HepG2 (cell line): ENCODE measurements at regions not wholly inside any gene's neighbourhood (a gene's known extent, or its start where the extent isn't known, plus 50 kb on each side); places are given as distances from the start of the nearest gene placed in this dataset.

ENCODE experiments used
- ATAC-seq: fragments of 200-7000 bp; cut with Tn5 transposase; 3 replicates; pipeline ENCODE4 v1.9.1; 2020; ENCODE audit warnings: mild to moderate bottlenecking, moderate library complexity
- BruUV-seq: library from RNA; stranded (reverse); fragments of 400-500 nt; replicated peaks from 2 replicates; lab custom pipeline; 2021; lab: Mats Ljungman, UMichigan
- CTCF ChIA-PET: fragments of 300-600 bp; formaldehyde crosslinking; extraction: SDS; loops from one replicate; lab custom pipeline; 2021; ENCODE audit warnings: low total read pairs, inconsistent platforms, low intra/inter-chr PET ratio; lab: Yijun Ruan, JAX
- POLR2A ChIA-PET: fragments of 350-600 bp; sonication (Branson Sonifier 250); formaldehyde crosslinking; loops from one replicate; lab custom pipeline; 2020; ENCODE audit warnings: antibody characterized with exemption, inconsistent platforms; lab: Yijun Ruan, JAX
- DNase-seq: peaks from one replicate; pipeline ENCODE4 v3.0.0-alpha.2; 2015; ENCODE audit warnings: low spot score
- FAIRE-seq: peaks from 3 replicates; lab custom pipeline; 2011; peaks lifted over from hg19 to GRCh38; lab: Jason Lieb, UNC
- H2AFZ ChIP-seq: one replicate; pipeline ENCODE4 v1.6.1; 2011; ENCODE audit warnings: low read length, inconsistent platforms
- H3K27ac ChIP-seq: fragments of 300-600 bp; 3 replicates; pipeline ENCODE4 v1.8.0; 2011; ENCODE audit warnings: mixed run types, mild to moderate bottlenecking, mixed read lengths, low read length, inconsistent platforms; ENCODE audit not compliant: insufficient read depth; ENCODE audit errors: extremely low read length
- H3K27me3 ChIP-seq, 2 experiments: fragments of 200-600 bp in 1 of 2; 2 replicates in 1 of 2; 3 replicates in 1 of 2; pipeline versions ENCODE4 v1.6.0 to v1.8.0; 2011; ENCODE audit warnings: low read length in 2 of 2, mild to moderate bottlenecking in 2 of 2, moderate library complexity in 2 of 2, inconsistent platforms in 1 of 2; ENCODE audit not compliant: insufficient read depth in 2 of 2, control insufficient read depth in 1 of 2
- H3K36me3 ChIP-seq, 2 experiments: fragments of 200-600 bp in 1 of 2; replicated peaks in 1 of 2; 2 replicates in 1 of 2; 3 replicates in 1 of 2; pipeline versions ENCODE4 v1.5.1 to v1.8.0; 2011; ENCODE audit warnings: low read length in 2 of 2, inconsistent platforms in 1 of 2; ENCODE audit not compliant: insufficient read depth in 2 of 2, control insufficient read depth in 1 of 2
- H3K4me1 ChIP-seq: 2 replicates; pipeline ENCODE4 v1.5.1; 2012; ENCODE audit warnings: low read length, inconsistent platforms; ENCODE audit not compliant: insufficient read depth
- H3K4me2 ChIP-seq: 2 replicates; pipeline ENCODE4 v1.6.0; 2011; ENCODE audit warnings: low read depth, low read length, inconsistent platforms
- H3K4me3 ChIP-seq, 3 experiments: fragments of 200-600 bp in 1 of 3; sonication (generic), shearing (Covaris generic) in 1 of 3; replicated peaks in 1 of 3; 2 replicates each; pipeline ENCODE4 v1.5.1; 2011 to 2016; ENCODE audit warnings: low read length in 3 of 3, inconsistent platforms in 2 of 3, low read depth in 2 of 3, mild to moderate bottlenecking in 2 of 3, control low read depth in 1 of 3, mixed read lengths in 1 of 3; ENCODE audit not compliant: insufficient read depth in 1 of 3
- H3K79me2 ChIP-seq: one replicate; pipeline ENCODE4 v1.6.1; 2011; ENCODE audit warnings: low read length, inconsistent platforms; ENCODE audit not compliant: insufficient read depth
- H3K9ac ChIP-seq: 2 replicates; pipeline ENCODE4 v1.6.0; 2011; ENCODE audit warnings: mild to moderate bottlenecking, low read depth, low read length, inconsistent platforms; ENCODE audit not compliant: insufficient read depth
- H3K9me3 ChIP-seq: 2 replicates; pipeline ENCODE4 v1.5.1; 2012; ENCODE audit warnings: mild to moderate bottlenecking, low read length
- H4K20me1 ChIP-seq: 2 replicates; pipeline ENCODE4 v1.6.0; 2011; ENCODE audit warnings: inconsistent platforms, mild to moderate bottlenecking, low read length, moderate library complexity; ENCODE audit not compliant: insufficient read depth
- AHR ChIP-seq: IDR thresholded peaks from 2 replicates; pipeline ENCODE4 v1.6.1; 2018; ENCODE audit warnings: missing genetic modification reagents, missing compliant biosample characterization
- KLF9 ChIP-seq: IDR thresholded peaks from 2 replicates; pipeline ENCODE4 v1.6.1; 2016; ENCODE audit warnings: low read depth
- MTF1 ChIP-seq: sonication (generic); formaldehyde crosslinking; IDR thresholded peaks from 2 replicates; pipeline ENCODE4 v1.5.0; 2020; ENCODE audit warnings: missing genetic modification reagents
- NCOR1 ChIP-seq: fragments of 200-600 bp; sonication (generic); IDR thresholded peaks from 2 replicates; pipeline ENCODE4 v1.7.0; 2017; ENCODE audit warnings: antibody characterized with exemption, low read length, borderline replicate concordance
- POLR2AphosphoS5 ChIP-seq: IDR thresholded peaks from 2 replicates; pipeline ENCODE4 v1.6.1; 2012; ENCODE audit warnings: low read depth, low read length
- RAD21 ChIP-seq: fragments of 450-650 bp; formaldehyde crosslinking; IDR thresholded peaks from 2 replicates; pipeline ENCODE4 v1.5.0; 2020; ENCODE audit warnings: mild to moderate bottlenecking
- SAP130 ChIP-seq: IDR thresholded peaks from 2 replicates; pipeline ENCODE4 v1.6.1; 2016; ENCODE audit warnings: low read depth
- ZNF143 ChIP-seq: sonication (generic); formaldehyde crosslinking; IDR thresholded peaks from 2 replicates; pipeline ENCODE4 v1.4.0; 2020; ENCODE audit warnings: missing genetic modification reagents
- ZNF180 ChIP-seq: sonication (generic); formaldehyde crosslinking; IDR thresholded peaks from 2 replicates; pipeline ENCODE4 v1.4.0; 2020; ENCODE audit warnings: low read depth, missing genetic modification reagents, borderline replicate concordance
- ZNF530 ChIP-seq: sonication (generic); formaldehyde crosslinking; IDR thresholded peaks from 2 replicates; pipeline ENCODE4 v1.5.0; 2020; ENCODE audit warnings: low read depth, mild to moderate bottlenecking, missing genetic modification reagents
- ZNF552 ChIP-seq: sonication (generic); formaldehyde crosslinking; IDR thresholded peaks from 2 replicates; pipeline ENCODE4 v1.9.0; 2022; ENCODE audit warnings: missing genetic modification reagents, mild to moderate bottlenecking, borderline replicate concordance
- WGBS: methylation state at CpG from one replicate; pipeline ENCODE4 v1.1.6; 2017; ENCODE audit warnings: low lambda C conversion rate; 5-methylcytosine and 5-hydroxymethylcytosine counted together
- in situ Hi-C: cut with HindIII; loops from 2 replicates; pipeline ENCODE4 v1.10.0; 2017; ENCODE audit warnings: low pct_unique_long_range_greater_than_20kb; ENCODE audit not compliant: extremely low pct_ligation_motif_present
- intact Hi-C: fragments of 100-400 bp; cut with micrococcal nuclease; formaldehyde crosslinking; loops from one replicate; pipeline ENCODE4 v1.10.0; 2022; ENCODE audit not compliant: unreplicated experiment
- TF ChIP-seq, protein P1 (sequence below): sonication (generic); formaldehyde crosslinking; IDR thresholded peaks from 2 replicates; pipeline ENCODE4 v1.4.0; 2020; ENCODE audit warnings: missing genetic modification reagents
- TF ChIP-seq, protein P2 (sequence below): sonication (generic); formaldehyde crosslinking; IDR thresholded peaks from 2 replicates; pipeline ENCODE4 v1.5.1; 2020; ENCODE audit warnings: missing genetic modification reagents, mild to moderate bottlenecking, borderline replicate concordance
- TF ChIP-seq, protein P3 (sequence below): IDR thresholded peaks from 2 replicates; pipeline ENCODE4 v1.6.1; 2016
- TF ChIP-seq, protein P4 (sequence below): sonication (generic); formaldehyde crosslinking; IDR thresholded peaks from 2 replicates; pipeline ENCODE4 v1.8.1; 2023; ENCODE audit warnings: mild to moderate bottlenecking, moderate library complexity, missing genetic modification reagents
- TF ChIP-seq, protein P5 (sequence below): sonication (generic); formaldehyde crosslinking; IDR thresholded peaks from 2 replicates; pipeline ENCODE4 v1.4.0; 2020; ENCODE audit warnings: missing genetic modification reagents

DNA sequence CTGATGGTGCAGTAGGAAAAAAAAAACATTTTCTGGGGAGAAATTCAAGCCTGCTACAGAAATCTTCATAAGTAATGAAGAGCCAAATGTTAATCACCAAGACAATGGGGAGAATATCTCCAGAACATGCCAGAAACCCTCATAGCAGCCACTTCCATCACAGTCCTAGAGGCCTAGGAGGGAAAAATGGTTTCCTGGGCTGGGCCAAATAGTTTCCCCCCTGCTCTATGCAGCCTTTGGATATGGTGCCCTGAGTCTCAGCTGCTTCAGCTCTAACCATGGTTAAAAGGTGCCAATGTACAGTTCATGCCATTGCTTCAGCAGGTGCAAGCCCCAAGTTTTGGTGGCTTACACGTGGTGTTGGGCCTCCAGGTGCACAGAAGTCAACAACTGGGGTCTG lies 113.1 kb downstream of the ZNF648 start:
- Histone ChIP-seq H3K36me3 (no peaks in the 10 kb centered on the region), H2AFZ (no peak overlapping the region), H4K20me1 (no peaks in the 10 kb centered on the region), H3K9ac (no peak overlapping the region), H3K27me3 (no peaks in the 10 kb centered on the region; a peak in 1 of 5 replicates), H3K79me2 (no peaks in the 10 kb centered on the region), H3K4me1 (no peaks in the 10 kb centered on the region), H3K4me2 (no peak overlapping the region), H3K27ac (no peak overlapping the region), H3K4me3 (no peak overlapping the region), H3K9me3 (no peaks in the 10 kb centered on the region)
- no peak for ATAC-seq
- FAIRE-seq = no peak
- ChIA-PET CTCF (no interaction called here), POLR2A (no interaction called here)
- DNase-seq = no peak
- TF ChIP-seq NCOR1 (no peak), ZNF530 (CRISPR knock-in tag) (no peak), RAD21 (no peak)
- in situ Hi-C loops (no loop called here), intact Hi-C loops (no loop called here)
- BruUV-seq = no TSS peak
- WGBS = no CpG with 5 or more reads among the region's 1 CpG

DNA sequence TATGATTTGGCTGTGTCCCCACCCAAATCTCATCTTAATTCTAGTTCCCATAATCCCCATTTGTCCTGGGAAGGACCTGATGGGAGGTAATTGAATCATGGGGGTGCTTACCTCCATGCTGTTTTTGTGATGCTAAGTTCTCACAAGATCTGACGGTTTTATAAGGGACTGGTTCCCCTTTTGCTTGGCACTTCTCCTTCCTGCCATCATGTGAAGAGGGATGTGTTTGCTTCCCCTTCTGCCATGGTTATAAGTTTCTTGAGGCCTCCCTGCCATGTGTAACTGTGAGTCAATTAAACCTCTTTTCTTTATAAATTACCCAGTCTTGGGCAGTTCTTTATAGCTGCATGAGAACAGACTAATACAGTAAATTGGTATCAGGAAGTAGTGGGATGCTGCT lies 114.1 kb downstream of the ZNF648 start:
- intact Hi-C loops = no loop called here
- in situ Hi-C loops = no loop called here
- Histone ChIP-seq H3K36me3 (no peaks in the 10 kb centered on the region), H2AFZ (no peak overlapping the region), H3K4me2 (no peak overlapping the region), H3K9ac (no peak overlapping the region), H3K27me3 (no peaks in the 10 kb centered on the region; a peak in 1 of 5 replicates), H3K4me1 (no peaks in the 10 kb centered on the region), H3K4me3 (no peak overlapping the region), H4K20me1 (no peaks in the 10 kb centered on the region), H3K27ac (no peak overlapping the region), H3K9me3 (no peaks in the 10 kb centered on the region), H3K79me2 (no peaks in the 10 kb centered on the region)
- CTCF ChIA-PET = no interaction called here
- WGBS = 0% methylated on average over 1 of the region's 1 CpG
- ATAC-seq = no peak
- BruUV-seq = no TSS peak
- no peak for DNase-seq
- POLR2A ChIA-PET = no interaction called here
- no peak for FAIRE-seq
- TF ChIP-seq, protein P1, sequence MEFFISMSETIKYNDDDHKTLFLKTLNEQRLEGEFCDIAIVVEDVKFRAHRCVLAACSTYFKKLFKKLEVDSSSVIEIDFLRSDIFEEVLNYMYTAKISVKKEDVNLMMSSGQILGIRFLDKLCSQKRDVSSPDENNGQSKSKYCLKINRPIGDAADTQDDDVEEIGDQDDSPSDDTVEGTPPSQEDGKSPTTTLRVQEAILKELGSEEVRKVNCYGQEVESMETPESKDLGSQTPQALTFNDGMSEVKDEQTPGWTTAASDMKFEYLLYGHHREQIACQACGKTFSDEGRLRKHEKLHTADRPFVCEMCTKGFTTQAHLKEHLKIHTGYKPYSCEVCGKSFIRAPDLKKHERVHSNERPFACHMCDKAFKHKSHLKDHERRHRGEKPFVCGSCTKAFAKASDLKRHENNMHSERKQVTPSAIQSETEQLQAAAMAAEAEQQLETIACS (CRISPR knock-in tag) = no peak
- no peak for TF ChIP-seq MTF1
- TF ChIP-seq SAP130 (CRISPR knock-in tag) = no peak
- TF ChIP-seq, protein P2, sequence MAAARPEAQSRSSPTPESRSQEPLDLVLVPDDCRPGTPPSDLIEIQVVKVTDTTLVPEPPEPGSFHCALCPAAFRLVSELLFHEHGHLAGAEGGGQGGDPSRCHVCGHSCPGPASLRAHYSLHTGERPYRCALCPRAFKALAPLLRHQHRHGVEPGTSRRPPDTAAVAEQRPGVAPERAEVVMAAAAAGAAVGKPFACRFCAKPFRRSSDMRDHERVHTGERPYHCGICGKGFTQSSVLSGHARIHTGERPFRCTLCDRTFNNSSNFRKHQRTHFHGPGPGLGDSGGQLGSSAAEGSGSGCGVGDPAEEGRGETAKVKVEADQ = no peak
- no peak for TF ChIP-seq POLR2AphosphoS5
- TF ChIP-seq, protein P3, sequence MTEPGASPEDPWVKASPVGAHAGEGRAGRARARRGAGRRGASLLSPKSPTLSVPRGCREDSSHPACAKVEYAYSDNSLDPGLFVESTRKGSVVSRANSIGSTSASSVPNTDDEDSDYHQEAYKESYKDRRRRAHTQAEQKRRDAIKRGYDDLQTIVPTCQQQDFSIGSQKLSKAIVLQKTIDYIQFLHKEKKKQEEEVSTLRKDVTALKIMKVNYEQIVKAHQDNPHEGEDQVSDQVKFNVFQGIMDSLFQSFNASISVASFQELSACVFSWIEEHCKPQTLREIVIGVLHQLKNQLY (CRISPR knock-in tag) = no peak
- TF ChIP-seq, protein P4, sequence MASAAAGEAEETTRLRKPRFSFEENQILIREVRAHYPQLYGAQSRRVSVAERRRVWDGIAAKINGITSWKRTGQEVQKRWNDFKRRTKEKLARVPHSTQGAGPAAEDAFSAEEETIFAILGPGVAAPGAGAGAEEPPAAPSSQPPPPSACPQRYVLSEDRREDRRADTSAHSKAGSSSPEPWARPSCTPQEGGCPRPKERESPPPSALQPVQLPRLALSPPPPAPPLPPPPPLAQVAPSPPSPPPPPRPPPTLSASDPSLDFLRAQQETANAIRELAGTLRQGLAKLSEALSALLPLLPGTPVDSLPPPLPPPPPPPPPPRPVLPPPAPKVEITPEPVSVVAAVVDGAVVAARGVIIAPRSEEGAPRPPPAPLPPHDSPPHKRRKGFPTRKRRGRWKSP = no peak
- TF ChIP-seq ZNF552 (CRISPR knock-in tag) = no peak
- no peak for TF ChIP-seq AHR
- no peak for TF ChIP-seq KLF9 (CRISPR knock-in tag)
- TF ChIP-seq ZNF180 (CRISPR knock-in tag) = no peak
- TF ChIP-seq, protein P5, sequence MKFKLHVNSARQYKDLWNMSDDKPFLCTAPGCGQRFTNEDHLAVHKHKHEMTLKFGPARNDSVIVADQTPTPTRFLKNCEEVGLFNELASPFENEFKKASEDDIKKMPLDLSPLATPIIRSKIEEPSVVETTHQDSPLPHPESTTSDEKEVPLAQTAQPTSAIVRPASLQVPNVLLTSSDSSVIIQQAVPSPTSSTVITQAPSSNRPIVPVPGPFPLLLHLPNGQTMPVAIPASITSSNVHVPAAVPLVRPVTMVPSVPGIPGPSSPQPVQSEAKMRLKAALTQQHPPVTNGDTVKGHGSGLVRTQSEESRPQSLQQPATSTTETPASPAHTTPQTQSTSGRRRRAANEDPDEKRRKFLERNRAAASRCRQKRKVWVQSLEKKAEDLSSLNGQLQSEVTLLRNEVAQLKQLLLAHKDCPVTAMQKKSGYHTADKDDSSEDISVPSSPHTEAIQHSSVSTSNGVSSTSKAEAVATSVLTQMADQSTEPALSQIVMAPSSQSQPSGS = no peak
- no peak for TF ChIP-seq ZNF143 (CRISPR knock-in tag)
